ENCODE measurements at regions not wholly inside any gene's neighbourhood (a gene's known extent, or its start where the extent isn't known, plus 50 kb on each side); places are given as distances from the start of the nearest gene placed in this dataset.
"Not testable (repeated sequence)": the region's sequence is repeated elsewhere in the genome, so short reads cannot be mapped to it uniquely, and the experiment has no call there.

- TF ChIP-seq, protein P1, sequence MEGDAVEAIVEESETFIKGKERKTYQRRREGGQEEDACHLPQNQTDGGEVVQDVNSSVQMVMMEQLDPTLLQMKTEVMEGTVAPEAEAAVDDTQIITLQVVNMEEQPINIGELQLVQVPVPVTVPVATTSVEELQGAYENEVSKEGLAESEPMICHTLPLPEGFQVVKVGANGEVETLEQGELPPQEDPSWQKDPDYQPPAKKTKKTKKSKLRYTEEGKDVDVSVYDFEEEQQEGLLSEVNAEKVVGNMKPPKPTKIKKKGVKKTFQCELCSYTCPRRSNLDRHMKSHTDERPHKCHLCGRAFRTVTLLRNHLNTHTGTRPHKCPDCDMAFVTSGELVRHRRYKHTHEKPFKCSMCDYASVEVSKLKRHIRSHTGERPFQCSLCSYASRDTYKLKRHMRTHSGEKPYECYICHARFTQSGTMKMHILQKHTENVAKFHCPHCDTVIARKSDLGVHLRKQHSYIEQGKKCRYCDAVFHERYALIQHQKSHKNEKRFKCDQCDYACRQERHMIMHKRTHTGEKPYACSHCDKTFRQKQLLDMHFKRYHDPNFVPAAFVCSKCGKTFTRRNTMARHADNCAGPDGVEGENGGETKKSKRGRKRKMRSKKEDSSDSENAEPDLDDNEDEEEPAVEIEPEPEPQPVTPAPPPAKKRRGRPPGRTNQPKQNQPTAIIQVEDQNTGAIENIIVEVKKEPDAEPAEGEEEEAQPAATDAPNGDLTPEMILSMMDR (IDR thresholded peaks at IDR 0.05) = not testable (repeated sequence)
- not testable (repeated sequence) for TF ChIP-seq POLR2A (IDR thresholded peaks at IDR 0.05)
Measured at GRCh38 chr3:177466622-177467021, 269.3 kb upstream of the TBL1XR1 start.
